H1 (cell line): ENCODE measurements at regions not wholly inside any gene's neighbourhood (a gene's known extent, or its start where the extent isn't known, plus 50 kb on each side); places are given as distances from the start of the nearest gene placed in this dataset.

Experiments used
- CTCF ChIA-PET: fragments of 300-600 bp; sonication (Branson Sonifier 250); formaldehyde crosslinking; loops from one replicate; lab custom pipeline; 2021; ENCODE audit not compliant: partially characterized antibody; lab: Charles Lee
- POLR2A ChIA-PET: fragments of 300-600 bp; sonication (Branson Sonifier 250); formaldehyde crosslinking; loops from one replicate; lab custom pipeline; 2021; ENCODE audit warnings: inconsistent platforms; ENCODE audit not compliant: partially characterized antibody; lab: Charles Lee
- DNase-seq, 2 experiments: peaks; one replicate each; pipeline versions ENCODE4 v3.0.0 to v3.0.0-alpha.2; 2010 to 2022; ENCODE audit warnings: low spot score in 2 of 2, low read depth in 1 of 2, mixed read lengths in 1 of 2
- FAIRE-seq: peaks from 2 replicates; lab custom pipeline; 2011; peaks lifted over from hg19 to GRCh38; lab: Jason Lieb, UNC
- H2AFZ ChIP-seq: 2 replicates; pipeline ENCODE4 v1.8.1; 2012; ENCODE audit warnings: low read length, inconsistent platforms
- H2AK5ac ChIP-seq: 2 replicates; pipeline ENCODE4 v1.6.1; 2013; ENCODE audit warnings: low read depth, low read length
- H2BK120ac ChIP-seq: replicated peaks from 2 replicates; pipeline ENCODE3; 2013; ENCODE audit warnings: low read depth, low read length, inconsistent platforms
- H2BK12ac ChIP-seq: 2 replicates; pipeline ENCODE4 v1.6.1; 2013; ENCODE audit warnings: low read depth, low read length
- H2BK15ac ChIP-seq: 2 replicates; pipeline ENCODE4 v1.6.1; 2013; ENCODE audit warnings: low read length
- H2BK20ac ChIP-seq: 2 replicates; pipeline ENCODE4 v1.6.1; 2013; ENCODE audit warnings: low read length
- H2BK5ac ChIP-seq: 2 replicates; pipeline ENCODE4 v1.6.1; 2013; ENCODE audit warnings: low read depth, low read length
- H3K14ac ChIP-seq: 2 replicates; pipeline ENCODE4 v1.6.1; 2013; ENCODE audit warnings: inconsistent platforms; ENCODE audit not compliant: insufficient read length
- H3K18ac ChIP-seq: 2 replicates; pipeline ENCODE4 v1.6.1; 2013; ENCODE audit warnings: low read length; ENCODE audit errors: extremely low read depth
- H3K23ac ChIP-seq: 2 replicates; pipeline ENCODE4 v1.6.1; 2013; ENCODE audit warnings: inconsistent platforms; ENCODE audit not compliant: insufficient read length
- H3K23me2 ChIP-seq: 2 replicates; pipeline ENCODE4 v1.6.1; 2013; ENCODE audit warnings: low read depth, low read length
- H3K27ac ChIP-seq: 2 replicates; pipeline ENCODE4 v1.6.1; 2011; ENCODE audit warnings: low read depth, low read length, inconsistent platforms
- H3K27me3 ChIP-seq, 4 experiments: replicated peaks in 1 of 4; 1 replicate in 1 of 4; 2 replicates in 3 of 4; pipeline versions ENCODE4 v1.6.1 to v1.8.1; 2011 to 2013; ENCODE audit warnings: low read length in 3 of 4, mild to moderate bottlenecking in 3 of 4, inconsistent platforms in 2 of 4, mixed read lengths in 2 of 4, moderate library complexity in 1 of 4; ENCODE audit not compliant: control insufficient read depth in 3 of 4, insufficient read depth in 3 of 4; ENCODE audit errors: extremely low read depth in 1 of 4
- H3K36me3 ChIP-seq, 4 experiments: 2 replicates each; pipeline versions ENCODE4 v1.6.1 to v1.8.1; 2011 to 2013; ENCODE audit warnings: mild to moderate bottlenecking in 4 of 4, low read length in 3 of 4, moderate library complexity in 2 of 4, control low read depth in 1 of 4, inconsistent platforms in 1 of 4; ENCODE audit not compliant: insufficient read depth in 4 of 4, control insufficient read depth in 2 of 4
- H3K4ac ChIP-seq: replicated peaks from 2 replicates; pipeline ENCODE3; 2013; ENCODE audit warnings: low read length, low read depth, mixed read lengths, inconsistent platforms; ENCODE audit not compliant: insufficient read length
- H3K4me1 ChIP-seq, 4 experiments: replicated peaks in 1 of 4; 1 replicate in 1 of 4; 2 replicates in 3 of 4; pipeline versions ENCODE4 v1.6.1 to v1.8.1; 2011 to 2013; ENCODE audit warnings: low read length in 3 of 4, inconsistent platforms in 2 of 4, mixed read lengths in 1 of 4; ENCODE audit not compliant: insufficient read depth in 4 of 4, control insufficient read depth in 3 of 4
- H3K4me2 ChIP-seq, 2 experiments: 2 replicates each; pipeline versions ENCODE4 v1.6.1 to v1.8.1; 2011 to 2013; ENCODE audit warnings: low read depth in 2 of 2, low read length in 2 of 2, control low read depth in 1 of 2, inconsistent platforms in 1 of 2, mild to moderate bottlenecking in 1 of 2; ENCODE audit not compliant: insufficient read depth in 1 of 2
- H3K4me3 ChIP-seq, 4 experiments: fragments of 200-600, 300-600 bp in 1 of 4; sonication (generic), shearing (Covaris generic), sonication (Bioruptor Twin) in 1 of 4; 2 replicates each; pipeline versions ENCODE4 v1.5.1 to v1.8.1; 2011 to 2016; ENCODE audit warnings: low read length in 4 of 4, low read depth in 3 of 4, control low read depth in 2 of 4, inconsistent platforms in 2 of 4, mild to moderate bottlenecking in 2 of 4, mixed read lengths in 1 of 4, moderate library complexity in 1 of 4; ENCODE audit not compliant: insufficient read depth in 2 of 4; ENCODE audit errors: extremely low read depth in 1 of 4
- H3K56ac ChIP-seq: replicated peaks from 2 replicates; pipeline ENCODE3; 2013; ENCODE audit warnings: low read depth, mild to moderate bottlenecking, mixed read lengths, low read length, inconsistent platforms; ENCODE audit not compliant: insufficient read length
- H3K79me1 ChIP-seq: 2 replicates; pipeline ENCODE4 v1.6.1; 2013; ENCODE audit warnings: low read depth, low read length, control low read depth
- H3K79me2 ChIP-seq, 2 experiments: 2 replicates each; pipeline versions ENCODE4 v1.6.1 to v1.8.1; 2012 to 2013; ENCODE audit warnings: low read length in 2 of 2, mild to moderate bottlenecking in 2 of 2, inconsistent platforms in 1 of 2; ENCODE audit not compliant: insufficient read depth in 2 of 2, control insufficient read depth in 1 of 2
- H3K9ac ChIP-seq, 4 experiments: replicated peaks in 1 of 4; 1 replicate in 1 of 4; 2 replicates in 3 of 4; pipeline versions ENCODE4 v1.6.1 to v1.8.1; 2011 to 2013; ENCODE audit warnings: low read depth in 3 of 4, low read length in 3 of 4, control low read depth in 2 of 4, mild to moderate bottlenecking in 2 of 4, moderate library complexity in 2 of 4, inconsistent platforms in 1 of 4; ENCODE audit errors: extremely low read depth in 1 of 4
- H3K9me3 ChIP-seq, 2 experiments: 2 replicates each; pipeline versions ENCODE4 v1.6.1 to v1.8.1; 2012 to 2013; ENCODE audit warnings: mild to moderate bottlenecking in 2 of 2, moderate library complexity in 2 of 2, control low read depth in 1 of 2, inconsistent platforms in 1 of 2, low read depth in 1 of 2, low read length in 1 of 2, mixed read lengths in 1 of 2; ENCODE audit not compliant: insufficient read depth in 2 of 2
- H4K20me1 ChIP-seq, 2 experiments: replicated peaks in 1 of 2; 2 replicates each; pipeline versions ENCODE3 to v1.8.1; 2011 to 2013; ENCODE audit warnings: inconsistent platforms in 2 of 2, low read length in 2 of 2, mild to moderate bottlenecking in 1 of 2; ENCODE audit not compliant: insufficient read depth in 2 of 2, control insufficient read depth in 1 of 2
- H4K5ac ChIP-seq: 2 replicates; pipeline ENCODE4 v1.6.1; 2013; ENCODE audit warnings: low read length, low read depth, mixed read lengths, inconsistent platforms; ENCODE audit not compliant: insufficient read length
- H4K8ac ChIP-seq: 2 replicates; pipeline ENCODE4 v1.8.0; 2013; ENCODE audit warnings: mild to moderate bottlenecking, moderate library complexity, low read length, inconsistent platforms; ENCODE audit not compliant: insufficient read depth; ENCODE audit errors: extremely low read depth
- H4K91ac ChIP-seq: replicated peaks from 2 replicates; pipeline ENCODE3; 2013; ENCODE audit warnings: low read length, mixed read lengths, inconsistent platforms; ENCODE audit not compliant: insufficient read length
- CBX8 ChIP-seq: fragments of 300-800, 300-1000 bp; sonication (generic); IDR thresholded peaks from 2 replicates; pipeline ENCODE4 v1.7.1; 2016; ENCODE audit warnings: low read depth, low read length, borderline replicate concordance
- CREB1 ChIP-seq: IDR thresholded peaks from 2 replicates; pipeline ENCODE4 v1.6.1; 2012; ENCODE audit warnings: inconsistent platforms
- JUN ChIP-seq: IDR thresholded peaks from 2 replicates; pipeline ENCODE4 v1.6.1; 2011; ENCODE audit warnings: low read depth, mild to moderate bottlenecking, improper control_type of control experiment, low read length
- KDM1A ChIP-seq: fragments of 200-600, 300-600 bp; sonication (generic); IDR thresholded peaks from 2 replicates; pipeline ENCODE4 v1.7.1; 2016; ENCODE audit warnings: mild to moderate bottlenecking, low read length, borderline replicate concordance
- KDM5A ChIP-seq: fragments of 200-600 bp; IDR thresholded peaks from 2 replicates; pipeline ENCODE4 v1.7.1; 2012; ENCODE audit warnings: mild to moderate bottlenecking, low read length, inconsistent platforms, mixed read lengths
- SIN3A ChIP-seq, 2 experiments: IDR thresholded peaks in 1 of 2; conservative IDR thresholded peaks in 1 of 2; 2 replicates each; pipeline ENCODE4 v1.6.1; 2011 to 2012; ENCODE audit warnings: low read length in 2 of 2, improper control_type of control experiment in 1 of 2, low read depth in 1 of 2, mild to moderate bottlenecking in 1 of 2
- TAF1 ChIP-seq: IDR thresholded peaks from 2 replicates; pipeline ENCODE4 v1.6.1; 2011; ENCODE audit warnings: mild to moderate bottlenecking, low read depth, low read length
- WGBS, 2 experiments: shearing (Covaris generic) in 1 of 2; methylation state at CpG; one replicate each; pipeline versions ENCODE4 v1.1.6 to v1.1.7; 2013 to 2015; ENCODE audit warnings: low lambda C conversion rate in 2 of 2, mixed read lengths in 2 of 2, inconsistent platforms in 1 of 2, low coverage in 1 of 2, missing lambda C conversion rate in 1 of 2; ENCODE audit not compliant: insufficient replicate concordance in 2 of 2, insufficient coverage in 1 of 2, insufficient read length in 1 of 2; ENCODE audit errors: extremely low coverage in 1 of 2, missing lambda C conversion rate in 1 of 2; 5-methylcytosine and 5-hydroxymethylcytosine counted together

GRCh38 chr18:53764086-53764485 lies 460.4 kb downstream of the MBD2 start:
- H2AFZ ChIP-seq: no peak overlapping the region
- H3K23ac ChIP-seq: no peak overlapping the region
- H3K4ac ChIP-seq: no peak overlapping the region
- no peaks in the 10 kb centered on the region for H3K23me2 ChIP-seq
- H2BK20ac ChIP-seq: no peak overlapping the region
- no peak overlapping the region for H3K9ac ChIP-seq
- DNase-seq: no peak
- no peak overlapping the region for H4K91ac ChIP-seq
- H4K5ac ChIP-seq: no peak overlapping the region
- ChIA-PET POLR2A (no interaction called here), CTCF (no interaction called here)
- no peak overlapping the region for H2BK5ac ChIP-seq
- no peak overlapping the region for H2AK5ac ChIP-seq
- H3K79me2 ChIP-seq: no peaks in the 10 kb centered on the region
- no peak overlapping the region for H2BK15ac ChIP-seq
- no peaks in the 10 kb centered on the region for H3K27me3 ChIP-seq
- no peak overlapping the region for H3K27ac ChIP-seq
- no peak overlapping the region for H3K14ac ChIP-seq
- H4K8ac ChIP-seq: no peak overlapping the region
- H2BK120ac ChIP-seq: no peak overlapping the region
- no peak for FAIRE-seq
- no peaks in the 10 kb centered on the region for H3K36me3 ChIP-seq
- no peaks in the 10 kb centered on the region for H3K79me1 ChIP-seq
- no peak overlapping the region for H3K4me3 ChIP-seq
- H3K56ac ChIP-seq: no peak overlapping the region
- 88% methylated on average over 1 of the region's 1 CpG; no CpG with 5 or more reads in 1 of the 2 experiments for WGBS, 2 experiments
- TF ChIP-seq TAF1: no peak
- no peak for TF ChIP-seq KDM1A
- no peak for TF ChIP-seq SIN3A (conservative IDR thresholded peaks at IDR 0.05 in 1 of 2, IDR thresholded peaks at IDR 0.05 in 1 of 2; ENCODE audit: low read depth in 1 of 2, low read length in 2 of 2)
- no peak for TF ChIP-seq CREB1
- TF ChIP-seq KDM5A: no peak
- no peak for TF ChIP-seq JUN
- TF ChIP-seq CBX8: no peak
- no peaks in the 10 kb centered on the region; a peak in 1 of 4 replicates for H3K9me3 ChIP-seq
- no peaks in the 10 kb centered on the region for H3K4me1 ChIP-seq
- no peak overlapping the region for H3K4me2 ChIP-seq
- no peaks in the 10 kb centered on the region for H4K20me1 ChIP-seq
- H3K18ac ChIP-seq: no peak overlapping the region
- no peak overlapping the region for H2BK12ac ChIP-seq
